GM21529 (cell line): ENCODE measurements at regions not wholly inside any gene's neighbourhood (a gene's known extent, or its start where the extent isn't known, plus 50 kb on each side); places are given as distances from the start of the nearest gene placed in this dataset.
"Not testable (repeated sequence)": the region's sequence is repeated elsewhere in the genome, so short reads cannot be mapped to it uniquely, and the experiment has no call there.

Experiments
- ATAC-seq: cut with Tn5 transposase; IDR thresholded peaks from one replicate; pipeline ENCODE4 v1.9.1; 2021; ENCODE audit not compliant: unreplicated experiment

DNA sequence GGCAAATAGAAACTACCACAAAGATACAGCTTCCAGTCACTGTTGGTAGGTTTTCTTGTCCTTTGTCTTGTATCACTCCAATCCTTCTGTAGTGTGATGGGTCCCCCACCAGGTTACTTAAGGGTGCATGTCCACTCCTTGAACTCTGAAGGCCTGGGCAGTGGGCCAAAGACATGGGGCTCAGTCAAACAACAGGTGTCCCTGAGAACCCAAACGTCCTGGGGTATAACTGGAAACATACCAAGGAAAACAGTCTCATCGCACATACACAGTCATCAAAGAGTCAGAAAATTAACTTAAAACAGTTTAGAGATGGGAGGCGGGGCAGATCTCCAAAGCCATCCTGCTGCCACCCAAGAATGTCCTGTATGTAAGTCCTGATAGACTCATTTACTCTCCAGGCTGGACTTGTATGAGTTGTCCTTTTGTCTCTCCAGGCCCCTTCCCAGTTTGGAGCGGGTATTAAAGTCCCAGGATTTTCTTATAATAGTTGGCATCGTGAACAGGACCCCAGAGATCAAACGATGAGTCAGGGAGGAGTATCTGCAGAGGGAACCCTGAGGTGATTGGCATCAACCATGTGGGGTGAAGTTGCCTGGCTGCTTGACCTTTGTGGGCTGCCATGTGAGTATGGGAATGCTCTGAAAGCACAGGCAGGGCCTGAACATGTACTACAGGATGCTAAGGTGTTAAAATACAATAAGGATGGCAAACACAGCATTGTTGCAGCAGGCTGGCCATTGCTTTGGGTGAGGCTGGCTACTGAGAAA, 613.2 kb upstream of the KLF12 start:
- ATAC-seq = no peak

DNA sequence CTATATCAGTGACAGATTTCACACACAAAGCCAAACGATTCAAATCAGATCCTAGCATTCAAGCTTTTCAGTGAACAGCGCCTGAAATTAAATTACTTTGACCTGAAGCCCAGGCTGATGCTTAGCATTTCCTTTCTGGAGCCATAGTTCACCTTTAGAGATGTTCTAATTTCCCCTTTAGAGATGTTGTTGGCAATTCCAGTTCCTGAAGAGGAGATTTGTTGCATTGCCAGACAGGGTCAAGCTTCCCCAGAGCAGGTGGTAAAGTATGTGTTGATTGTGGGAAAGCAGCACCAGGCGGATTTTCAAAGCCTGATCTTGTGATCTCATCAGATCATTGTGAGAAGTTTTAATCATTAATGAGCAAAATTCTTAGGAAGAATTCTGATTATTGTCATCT, 609.8 kb upstream of the KLF12 start:
- ATAC-seq = no peak

DNA sequence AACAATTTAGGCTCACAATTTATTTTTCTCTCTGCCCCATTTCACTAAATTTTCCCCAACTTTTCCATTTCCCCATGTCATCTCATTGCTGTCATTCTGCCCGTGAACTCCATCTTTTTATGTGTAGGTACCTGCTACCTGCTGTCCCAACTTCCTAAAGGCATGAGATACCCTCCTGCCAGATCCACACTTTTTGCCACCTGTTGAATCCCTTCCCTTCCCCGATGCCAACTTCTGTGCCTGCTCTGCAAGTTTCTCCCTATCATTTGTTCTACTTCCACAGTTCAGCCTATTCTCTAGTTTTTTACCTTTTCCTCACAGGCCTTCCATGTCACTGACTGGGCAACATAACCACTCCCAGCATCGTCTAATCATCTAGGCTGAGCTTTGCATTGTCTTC, 607.5 kb upstream of the KLF12 start:
- ATAC-seq = no peak

DNA sequence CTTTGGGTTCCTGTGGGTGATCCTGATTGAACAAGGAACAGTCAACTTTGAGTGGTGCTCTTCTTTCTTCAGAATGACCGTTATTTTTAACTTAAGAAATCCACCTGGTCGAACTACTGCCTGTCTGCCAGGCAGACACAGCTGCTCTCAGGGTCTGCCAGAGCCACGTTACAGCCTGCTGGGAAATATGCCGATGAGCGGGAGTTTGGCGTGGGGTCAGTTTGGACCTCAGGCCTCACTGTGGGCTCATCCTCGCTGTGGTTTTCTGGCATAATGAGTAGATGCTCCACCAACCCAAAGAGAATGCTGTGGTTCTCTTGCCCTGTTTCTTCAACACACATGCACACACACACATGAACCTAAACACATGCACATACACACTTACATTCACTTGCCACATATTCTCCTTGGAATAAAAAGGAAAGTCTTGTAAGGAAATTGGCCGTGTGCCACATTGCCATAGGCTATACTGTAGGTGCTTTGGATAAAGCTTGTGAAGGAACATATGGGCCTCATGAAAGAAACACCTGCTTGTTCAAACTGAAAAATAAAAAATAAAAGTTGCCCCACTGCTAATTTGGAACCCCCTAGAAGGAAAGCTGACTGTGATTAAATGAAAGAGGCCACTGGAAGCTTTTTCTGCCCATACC, 598.7 kb upstream of the KLF12 start:
- ATAC-seq = no peak

DNA sequence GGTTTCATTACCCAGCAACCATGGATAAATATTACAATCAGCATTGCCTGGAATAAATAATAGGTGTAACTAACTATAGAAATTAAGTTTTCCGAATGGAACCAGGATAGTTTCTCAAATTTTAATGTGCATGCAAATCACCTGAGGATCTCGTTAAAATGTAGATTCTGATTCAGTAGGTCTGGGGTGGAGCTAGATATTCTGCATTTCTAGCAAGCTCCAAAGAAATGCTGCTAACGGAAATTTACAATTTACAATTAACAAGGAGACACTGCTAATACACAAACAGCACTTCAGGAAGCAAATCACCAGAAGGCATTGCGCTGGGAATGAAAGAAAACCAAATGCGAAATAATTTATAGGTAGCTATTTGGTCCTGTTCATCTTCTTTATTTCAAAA, 597.5 kb upstream of the KLF12 start:
- no peak for ATAC-seq

DNA sequence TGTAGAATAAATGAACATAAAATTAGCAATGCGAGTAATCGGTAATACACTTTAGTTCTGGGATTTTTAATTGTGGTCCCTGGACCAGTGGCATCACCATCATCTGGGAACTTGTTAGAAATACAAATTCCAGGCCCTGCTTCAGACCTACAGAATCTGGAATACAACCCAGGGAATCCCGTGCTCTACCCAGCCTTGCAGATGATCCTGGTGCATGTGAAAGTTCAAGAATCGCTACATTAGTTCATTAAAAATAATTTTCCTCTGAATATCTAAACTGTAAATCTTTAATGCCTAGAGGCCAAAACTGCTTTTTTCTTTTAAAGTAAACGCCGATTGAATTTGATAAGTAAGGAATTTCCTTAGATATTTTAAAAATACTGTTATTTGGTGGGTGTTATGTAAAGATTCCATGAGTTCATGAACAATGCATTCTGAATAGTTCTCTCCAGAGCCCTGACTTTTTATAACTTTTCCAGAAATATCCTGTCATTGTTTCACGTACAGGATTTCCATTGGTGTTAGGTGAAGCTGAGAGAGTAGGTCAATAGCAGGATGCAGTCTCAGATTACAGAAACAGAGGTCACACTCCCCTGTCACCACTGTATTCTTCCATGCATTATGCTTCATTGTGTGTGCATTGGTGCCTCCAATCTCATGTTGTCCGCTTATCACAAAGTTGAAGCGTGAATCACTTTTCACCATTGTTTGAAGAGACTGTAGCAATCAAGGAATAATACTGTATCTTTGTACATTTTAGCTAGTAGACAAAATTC, 596.5 kb upstream of the KLF12 start:
- no peak for ATAC-seq

DNA sequence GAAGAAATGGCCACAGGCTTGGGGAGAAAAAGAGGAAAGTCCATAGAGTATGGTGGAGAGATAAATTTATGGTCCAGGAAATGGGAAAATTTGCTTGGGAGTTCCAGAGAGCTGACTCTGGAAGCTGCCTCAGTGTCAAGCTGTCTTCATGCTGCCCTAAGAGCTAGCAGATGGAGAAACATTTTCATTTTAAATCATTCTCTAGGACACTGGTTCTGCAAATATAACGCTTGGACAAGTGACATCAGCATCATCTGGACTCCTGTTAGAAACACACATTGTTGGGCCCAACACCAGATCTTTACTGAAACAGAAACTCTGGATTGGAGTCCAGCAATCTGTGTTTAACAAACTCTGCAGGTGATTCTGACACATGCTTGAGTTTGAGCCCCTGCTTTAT, 592.0 kb upstream of the KLF12 start:
- no peak for ATAC-seq

DNA sequence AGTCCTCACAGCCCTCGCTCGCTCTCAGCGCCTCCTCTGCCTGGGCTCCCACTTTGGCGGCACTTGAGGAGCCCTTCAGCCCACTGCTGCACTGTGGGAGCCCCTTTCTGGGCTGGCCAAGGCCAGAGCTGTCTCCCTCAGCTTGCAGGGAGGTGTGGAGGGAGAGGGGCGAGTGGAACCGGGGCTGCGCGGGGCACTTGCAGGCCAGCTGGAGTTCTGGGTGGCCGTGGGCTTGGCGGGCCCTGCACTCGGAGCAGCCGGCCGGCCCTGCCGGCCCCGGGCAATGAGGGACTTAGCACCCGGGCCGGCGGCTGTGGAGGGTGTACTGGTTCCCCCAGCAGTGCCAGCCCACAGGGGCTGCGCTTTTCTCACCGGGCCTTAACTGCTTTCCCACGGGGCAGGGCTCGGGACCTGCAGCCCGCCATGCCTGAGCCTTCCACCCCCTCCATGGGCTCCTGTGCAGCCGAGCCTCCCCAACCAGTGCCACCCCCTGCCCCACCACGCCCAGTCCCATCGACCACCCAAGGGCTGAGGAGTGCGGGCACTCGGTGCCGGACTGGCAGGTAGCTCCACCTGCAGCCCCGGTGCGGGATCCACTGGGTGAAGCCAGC, 584.1 kb upstream of the KLF12 start:
- not testable (repeated sequence) for ATAC-seq

DNA sequence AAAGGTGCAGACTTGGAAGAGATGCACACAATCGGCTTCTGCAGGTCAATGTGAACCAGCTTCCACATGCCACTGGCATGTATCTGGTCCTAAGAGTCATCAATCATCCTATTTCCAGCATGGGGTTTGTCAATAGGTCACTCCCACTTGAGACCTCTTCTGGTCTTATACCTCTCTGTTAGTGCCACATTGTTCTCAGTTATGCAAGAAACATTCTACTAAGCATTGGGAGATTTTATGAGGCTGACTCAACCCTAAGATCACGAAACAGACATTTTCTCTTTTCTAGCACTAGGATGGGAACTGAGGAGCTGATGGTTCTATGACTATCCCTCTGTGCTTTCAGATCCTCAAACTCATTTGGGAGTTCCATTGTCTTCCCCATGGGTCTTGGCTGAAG, 581.5 kb upstream of the KLF12 start:
- no peak for ATAC-seq

DNA sequence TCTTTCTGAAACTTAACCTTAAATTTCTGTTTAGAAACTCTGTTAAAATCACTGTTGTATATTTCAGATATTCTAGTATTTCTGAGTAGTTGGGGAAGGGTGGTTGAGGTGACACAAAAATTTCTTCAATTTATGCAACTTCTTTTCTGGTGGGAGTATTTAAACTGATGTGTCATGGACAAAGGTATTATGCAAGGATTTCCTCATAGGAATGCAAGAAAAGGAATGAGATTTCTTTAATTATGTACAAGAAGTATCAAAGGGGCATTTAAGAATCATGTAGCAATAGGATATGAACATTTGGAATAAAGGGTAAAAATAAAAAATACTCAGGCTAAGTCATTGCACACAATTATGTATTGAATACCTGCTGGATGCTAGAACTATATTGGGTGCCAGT, 575.8 kb upstream of the KLF12 start:
- no peak for ATAC-seq

DNA sequence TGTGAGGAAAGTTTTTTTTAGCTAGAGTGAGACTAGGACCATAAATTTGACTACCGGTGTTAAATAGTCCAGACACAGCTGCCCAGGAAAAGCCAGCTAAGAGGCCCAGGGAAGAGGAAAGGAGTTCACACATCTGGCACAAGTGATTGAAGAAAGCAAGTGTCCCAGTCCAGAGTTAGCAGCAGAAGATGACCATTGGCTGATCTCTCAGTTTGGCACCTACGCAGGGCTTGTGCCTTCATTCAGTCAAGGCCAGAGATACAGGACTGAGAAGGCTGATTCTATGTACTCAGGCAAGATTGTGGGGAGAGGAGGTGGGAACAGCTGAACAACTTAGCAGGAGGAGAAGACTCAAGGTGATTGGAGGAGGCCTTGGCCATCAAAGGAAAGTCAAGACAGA, 575.0 kb upstream of the KLF12 start:
- ATAC-seq = no peak

DNA sequence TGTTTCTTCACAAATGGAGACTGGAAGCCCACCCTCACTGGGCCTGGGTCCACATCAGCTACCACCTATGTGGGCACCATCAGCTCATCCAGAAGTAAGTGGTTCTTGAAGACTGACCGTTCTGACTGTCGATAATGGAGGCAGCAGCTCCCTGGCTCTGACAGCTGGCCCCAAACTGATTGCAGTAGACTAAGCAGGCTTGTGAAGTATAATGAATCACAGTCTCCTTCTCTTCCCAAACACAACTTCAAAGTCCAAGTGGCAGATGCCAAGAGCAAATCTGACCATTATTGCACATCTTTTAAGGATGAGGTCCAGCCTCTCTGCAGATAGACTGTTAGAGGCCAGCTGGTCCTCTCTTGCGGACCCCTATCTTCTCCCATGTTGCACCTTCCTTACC, 574.4 kb upstream of the KLF12 start:
- ATAC-seq = no peak

DNA sequence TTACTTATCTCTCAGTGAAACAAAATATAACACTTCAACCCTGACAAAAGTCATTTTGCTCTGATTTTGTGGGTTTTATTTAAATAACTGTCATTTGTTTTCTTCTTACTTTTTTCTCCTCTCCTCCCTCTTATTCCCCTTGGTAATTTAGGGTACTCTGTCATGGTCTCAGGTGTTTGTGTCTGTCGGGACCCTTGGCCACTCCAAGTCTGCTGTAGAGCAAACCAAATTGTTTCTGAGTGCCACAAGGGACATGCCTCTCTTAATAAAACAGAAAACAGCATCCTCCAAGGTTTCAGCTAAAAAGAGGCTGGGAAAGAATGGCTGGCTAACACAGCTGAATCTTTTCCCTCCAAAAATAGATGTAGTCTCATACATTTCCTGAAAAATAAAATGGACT, 573.1 kb upstream of the KLF12 start:
- no peak for ATAC-seq

DNA sequence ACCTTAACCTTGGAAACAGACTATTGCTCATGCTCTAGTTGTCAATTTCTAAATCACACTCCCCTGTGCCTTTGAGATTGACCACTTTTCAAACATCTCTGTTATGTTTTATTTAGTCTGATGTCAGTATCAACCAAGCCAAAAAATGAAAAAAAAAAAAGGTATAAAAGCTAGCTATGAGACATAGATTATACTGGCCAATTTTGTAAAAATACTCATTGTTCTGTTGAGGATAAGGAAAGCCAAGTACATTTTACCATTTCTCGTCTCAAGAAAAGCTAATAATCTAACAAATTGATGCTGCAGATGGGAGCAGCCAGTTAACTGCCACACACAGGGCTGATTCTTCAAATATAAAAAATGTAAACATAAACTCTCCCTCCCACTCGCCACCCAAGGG, 572.6 kb upstream of the KLF12 start:
- ATAC-seq = no peak

DNA sequence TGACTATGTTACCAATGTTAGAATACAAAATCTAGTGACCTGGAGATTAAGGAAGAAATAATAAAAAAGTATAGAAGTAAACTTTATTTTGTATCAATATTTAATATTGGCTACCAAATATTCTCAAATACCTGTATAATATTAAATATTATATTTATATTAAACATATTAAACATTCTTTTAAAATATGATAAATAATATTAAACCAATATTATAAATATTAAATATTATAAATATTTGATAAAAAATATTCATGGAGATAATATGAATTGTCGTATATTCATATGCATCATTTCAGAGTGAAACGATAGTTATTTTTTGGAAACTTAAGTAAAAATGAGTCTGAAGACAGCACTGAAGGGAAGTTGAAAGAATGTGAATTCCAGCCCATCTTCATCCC, 571.2 kb upstream of the KLF12 start:
- ATAC-seq = no peak

DNA sequence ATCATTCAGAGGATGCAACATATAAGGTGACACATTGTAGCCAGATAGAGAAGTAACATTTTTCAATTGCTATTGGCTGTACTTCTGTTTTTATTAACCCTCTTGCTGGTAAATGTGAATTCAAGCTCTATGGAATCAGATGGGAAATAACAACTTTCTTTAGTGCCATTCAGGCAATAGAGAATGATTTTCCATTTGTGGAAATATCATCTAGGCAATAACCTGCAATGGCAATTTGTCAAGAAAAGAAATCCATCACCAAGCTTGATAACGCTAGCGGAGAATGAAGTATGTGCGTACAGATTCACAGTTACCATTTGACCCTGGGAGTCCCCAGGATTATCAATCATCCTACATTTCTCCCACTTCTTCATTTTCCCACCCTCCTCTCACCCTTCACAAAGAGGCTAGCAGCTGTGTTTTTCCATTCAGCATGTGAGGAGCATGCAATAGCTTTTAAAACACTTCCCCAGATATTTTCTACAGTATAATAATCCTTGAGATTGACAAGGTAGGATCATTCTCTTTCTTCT, 569.7 kb upstream of the KLF12 start:
- ATAC-seq = no peak

DNA sequence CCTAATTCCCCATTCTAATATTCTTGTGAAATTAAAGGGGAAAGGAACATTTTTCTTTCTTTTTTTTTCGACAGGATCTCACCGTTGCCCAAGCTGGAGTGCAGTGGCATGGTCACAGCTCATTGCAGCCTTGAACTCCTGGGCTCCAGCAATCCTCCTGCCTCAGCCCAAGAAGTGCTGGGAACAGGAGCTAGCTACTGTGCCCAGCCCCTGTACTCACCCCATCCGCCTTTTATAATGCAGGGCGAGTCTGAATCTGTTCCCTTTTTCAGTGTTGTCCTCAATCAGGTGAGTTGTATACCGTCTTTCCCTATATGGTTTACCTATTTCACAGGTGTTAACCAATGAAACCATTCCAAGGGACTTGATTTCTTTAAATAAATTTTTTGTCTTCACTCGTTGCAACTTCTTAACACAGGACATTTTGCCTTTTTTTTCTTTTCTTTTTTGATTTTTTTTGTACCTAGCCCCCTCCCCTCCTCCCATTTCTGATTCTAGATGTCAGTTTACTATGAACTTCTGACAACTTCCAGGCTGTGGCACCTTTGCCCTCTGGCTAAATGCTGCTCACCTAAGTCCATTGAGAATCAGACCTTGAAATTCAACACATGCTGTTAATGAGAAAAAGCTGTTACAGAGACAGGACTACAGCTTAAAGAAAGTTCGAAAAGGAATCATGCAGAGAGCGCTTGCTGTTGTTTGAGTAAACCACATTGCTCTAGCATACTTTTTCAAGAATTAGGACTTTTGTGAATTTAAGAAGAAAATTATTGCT, 562.1 kb upstream of the KLF12 start:
- ATAC-seq = no peak

DNA sequence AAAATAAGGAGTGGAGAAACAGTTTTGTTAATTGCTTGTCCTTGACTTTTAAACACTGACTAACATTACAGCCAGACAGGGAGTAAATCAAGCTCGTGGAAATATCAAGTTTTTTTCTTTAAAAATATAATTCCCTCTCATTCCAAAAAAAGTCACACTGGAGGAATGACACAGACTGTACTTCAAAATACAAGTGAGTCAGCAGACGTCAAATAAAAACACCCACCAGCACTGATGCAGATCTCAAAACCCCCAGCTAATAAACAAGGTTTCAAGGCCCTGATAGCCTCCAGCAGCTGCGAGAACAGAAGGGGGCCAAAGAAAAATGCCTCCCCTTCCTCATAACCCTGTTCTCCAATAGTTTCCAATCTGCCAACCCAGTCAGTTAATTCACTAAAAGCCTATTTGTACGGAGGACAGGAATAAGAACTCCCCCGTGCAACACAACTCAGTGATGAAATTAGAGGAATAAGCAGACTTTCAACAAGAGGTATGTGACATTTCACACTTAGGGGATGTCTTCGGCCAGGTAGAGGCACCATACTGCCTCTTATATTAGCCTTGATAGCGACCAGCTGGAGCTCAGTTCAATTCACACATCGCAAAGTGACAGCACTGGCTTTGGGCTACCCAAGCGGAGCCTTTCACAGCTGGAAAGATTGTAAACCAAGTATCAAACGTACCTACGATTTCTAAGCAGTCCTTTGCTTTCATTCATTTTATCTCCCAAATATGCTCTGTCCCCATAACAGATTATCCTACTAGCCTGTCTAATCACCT, 561.0 kb upstream of the KLF12 start:
- no peak for ATAC-seq

DNA sequence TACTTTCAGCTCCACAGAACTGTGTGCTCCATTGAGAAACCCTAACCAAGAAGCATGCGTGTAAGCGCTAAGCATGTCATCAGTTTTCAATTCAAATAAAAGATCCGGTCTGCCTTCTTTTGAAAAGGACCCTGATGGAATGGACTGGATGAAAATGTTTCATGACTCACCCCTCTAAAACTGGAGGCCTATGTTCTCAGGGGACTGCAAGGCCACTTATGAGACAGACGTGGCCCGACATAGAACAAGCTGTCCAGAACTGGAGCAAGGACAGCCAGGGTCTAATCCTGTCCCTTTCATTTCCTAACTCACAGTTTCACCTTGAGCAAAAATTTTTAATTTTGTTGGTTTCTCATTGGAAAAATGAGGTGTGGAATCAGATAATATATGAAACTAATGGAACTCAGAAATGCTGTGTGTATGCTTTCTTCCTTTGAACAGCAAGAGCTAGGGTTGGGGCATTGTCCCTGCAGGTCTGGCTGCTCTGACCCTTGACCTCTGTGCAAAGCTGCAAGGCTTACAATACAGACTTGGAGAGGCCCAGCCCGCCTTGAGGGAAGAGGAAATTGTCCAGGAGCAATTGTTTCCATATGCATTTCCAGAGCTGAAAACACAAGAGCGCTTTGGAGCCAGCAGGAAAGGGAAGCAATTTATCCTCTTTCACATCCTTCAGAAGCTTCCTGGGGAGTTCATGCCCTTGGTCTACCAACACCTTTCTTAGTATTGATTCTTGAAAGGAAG, 553.4 kb upstream of the KLF12 start:
- ATAC-seq = no peak
